Prostate gland (tissue), 2 donors: ENCODE measurements at regions not wholly inside any gene's neighbourhood (a gene's known extent, or its start where the extent isn't known, plus 50 kb on each side); places are given as distances from the start of the nearest gene placed in this dataset.

Experiments used
- CTCF ChIP-seq, 4 experiments: fragments of 200-600 bp in 2 of 4; fragments of 450-650 bp in 2 of 4; sonication (generic) in 2 of 4; IDR thresholded peaks; 1 replicate in 3 of 4; 2 replicates in 1 of 4; pipeline ENCODE4 v1.5.1; 2016 to 2019; ENCODE audit warnings: antibody characterized with exemption in 4 of 4, mild to moderate bottlenecking in 2 of 4, moderate library complexity in 2 of 4
- POLR2A ChIP-seq: fragments of 450-650 bp; IDR thresholded peaks from one replicate; pipeline ENCODE4 v1.6.1; 2016; ENCODE audit warnings: antibody characterized with exemption, mild to moderate bottlenecking
- POLR2AphosphoS5 ChIP-seq: sonication (generic); formaldehyde crosslinking; IDR thresholded peaks from one replicate; pipeline ENCODE4 v1.6.1; 2017; ENCODE audit warnings: antibody characterized with exemption

DNA sequence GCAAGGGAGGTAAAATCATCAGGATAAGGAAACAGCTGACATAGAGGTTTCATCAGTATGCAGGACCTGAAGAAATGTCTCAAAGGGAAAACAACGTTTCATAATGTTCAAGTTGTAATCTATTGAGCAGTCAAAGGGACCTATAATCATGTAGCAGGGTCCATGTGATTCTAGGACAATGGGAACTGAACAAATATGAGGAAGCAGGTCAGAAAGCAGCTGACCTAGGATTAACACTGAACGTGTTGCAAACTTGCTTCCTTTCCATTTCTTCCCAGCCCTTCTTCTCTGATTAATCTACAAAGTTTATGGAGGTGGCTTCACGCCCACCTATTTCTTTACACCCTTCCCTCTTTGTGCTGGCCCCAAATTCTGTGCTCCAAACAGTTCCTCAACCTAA lies 256.9 kb upstream of the AKR1E2 start:
- TF ChIP-seq POLR2AphosphoS5: no peak
- TF ChIP-seq CTCF (IDR thresholded peaks at IDR 0.05): no peak
- TF ChIP-seq POLR2A: no peak
